Kidney (tissue), 13 donors: ENCODE measurements at regions not wholly inside any gene's neighbourhood (a gene's known extent, or its start where the extent isn't known, plus 50 kb on each side); places are given as distances from the start of the nearest gene placed in this dataset.
"Not testable (repeated sequence)": the region's sequence is repeated elsewhere in the genome, so short reads cannot be mapped to it uniquely, and the experiment has no call there.

Experiments used
- DNase-seq, 5 donors: peaks; one replicate each; pipeline ENCODE4 v3.0.0-alpha.2; 2013 to 2020
- FAIRE-seq: peaks from 2 replicates; lab custom pipeline; 2012; peaks lifted over from hg19 to GRCh38; lab: Jason Lieb, UNC
- H3K27ac ChIP-seq, 2 donors: one replicate each; pipeline ENCODE4 v1.7.0; 2013; ENCODE audit warnings: low read depth in 2 of 2, low read length in 2 of 2, inconsistent platforms in 1 of 2
- H3K27me3 ChIP-seq: one replicate; pipeline ENCODE4 v1.7.1; 2013; ENCODE audit warnings: low read length, inconsistent platforms; ENCODE audit not compliant: control insufficient read depth, insufficient read depth
- H3K36me3 ChIP-seq, 3 donors: one replicate each; pipeline versions ENCODE4 v1.7.0 to v1.7.1; 2013; ENCODE audit warnings: low read length in 3 of 3, control low read depth in 1 of 3, inconsistent platforms in 1 of 3; ENCODE audit not compliant: insufficient read depth in 3 of 3, control insufficient read depth in 2 of 3
- H3K4me1 ChIP-seq, 3 donors: one replicate each; pipeline versions ENCODE4 v1.7.0 to v1.7.1; 2013; ENCODE audit warnings: low read length in 3 of 3, inconsistent platforms in 1 of 3, low read depth in 1 of 3; ENCODE audit not compliant: control insufficient read depth in 2 of 3, insufficient read depth in 2 of 3
- H3K4me3 ChIP-seq, 3 donors: one replicate each; pipeline versions ENCODE4 v1.7.0 to v1.8.1; 2013; ENCODE audit warnings: low read length in 3 of 3, control low read depth in 1 of 3, inconsistent platforms in 1 of 3
- H3K9ac ChIP-seq, 3 donors: one replicate each; pipeline versions ENCODE4 v1.7.0 to v1.7.1; 2013; ENCODE audit warnings: low read length in 3 of 3, control low read depth in 1 of 3, inconsistent platforms in 1 of 3
- H3K9me3 ChIP-seq, 3 donors: one replicate each; pipeline versions ENCODE4 v1.7.0 to v1.7.1; 2013; ENCODE audit warnings: low read length in 3 of 3, control low read depth in 1 of 3, inconsistent platforms in 1 of 3; ENCODE audit not compliant: control insufficient read depth in 2 of 3, insufficient read depth in 1 of 3
- CTCF ChIP-seq: IDR thresholded peaks from 3 replicates; pipeline ENCODE4 v1.5.1; 2012; ENCODE audit warnings: mild to moderate bottlenecking, moderate library complexity, borderline replicate concordance; ENCODE audit not compliant: insufficient read depth; ENCODE audit errors: extremely low read depth
- intact Hi-C: fragments of 100-400 bp; cut with DNase I; formaldehyde crosslinking; loops from one replicate; pipeline ENCODE4 v1.11.1; 2022
- donor health status: control.
- donor health status: control.
- donor health status: control.
- donor health status: control.
- donor health status: control.
- donor health status: DM: yes; HTN: yes; CAD: no.
- donor health status: Normal renal cell carcinoma (clear cell type).

GRCh38 chr12:93994721-93995120 lies 153.7 kb upstream of the PLXNC1 start:
- Histone ChIP-seq H3K9me3 (peaks cover 0 to 2% (median 0%) of the 10 kb centered on the region in 3 donors), H3K27me3 (no peaks in the 10 kb centered on the region), H3K27ac (no peak overlapping the region), H3K4me1 (no peaks in the 10 kb centered on the region), H3K9ac (no peak overlapping the region), H3K36me3 (no peaks in the 10 kb centered on the region), H3K4me3 (no peak overlapping the region)
- DNase-seq, result no peak
- FAIRE-seq, result no peak
- no peak for TF ChIP-seq CTCF
- intact Hi-C loops, result no loop called here

DNA sequence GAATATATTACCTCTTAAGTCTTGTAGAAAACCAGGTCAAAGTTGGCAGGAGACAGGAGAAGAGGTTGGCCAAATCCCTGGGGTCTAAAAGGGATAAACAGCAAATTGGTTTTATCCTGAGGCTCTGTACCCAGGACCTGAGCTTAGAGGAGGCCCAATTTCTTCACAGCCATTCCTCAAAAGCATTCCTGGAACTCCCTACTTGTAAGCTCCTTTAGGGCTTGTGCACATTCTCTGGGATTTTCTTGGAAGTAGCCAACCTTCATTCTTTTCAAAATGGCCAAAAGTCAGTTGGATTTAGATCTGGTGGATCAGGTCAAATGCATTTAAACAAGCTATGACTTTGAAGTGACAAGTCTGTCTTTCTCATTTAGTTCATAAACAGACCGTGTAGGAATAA lies 152.1 kb upstream of the PLXNC1 start:
- Histone ChIP-seq H3K9me3 (peaks cover 0 to 2% (median 0%) of the 10 kb centered on the region in 3 donors), H3K9ac (no peak overlapping the region), H3K4me3 (no peak overlapping the region), H3K36me3 (no peaks in the 10 kb centered on the region), H3K27ac (no peak overlapping the region), H3K27me3 (no peaks in the 10 kb centered on the region), H3K4me1 (no peaks in the 10 kb centered on the region)
- TF ChIP-seq CTCF, result no peak
- DNase-seq, result no peak
- FAIRE-seq, result no peak
- intact Hi-C loops, result no loop called here

- TF ChIP-seq CTCF, result no peak
- H3K9ac ChIP-seq, result no peak overlapping the region
- H3K4me1 ChIP-seq, result no peaks in the 10 kb centered on the region
- DNase-seq (no peak), FAIRE-seq (no peak)
- no peak overlapping the region for H3K27ac ChIP-seq
- no peak overlapping the region for H3K4me3 ChIP-seq
- no peaks in the 10 kb centered on the region for H3K27me3 ChIP-seq
- no peaks in the 10 kb centered on the region for H3K36me3 ChIP-seq
- H3K9me3 ChIP-seq, result peaks cover 0 to 2% (median 0%) of the 10 kb centered on the region in 3 donors
- intact Hi-C loops, result no loop called here
Measured at GRCh38 chr12:94001691-94002090, 146.7 kb upstream of the PLXNC1 start.

DNA sequence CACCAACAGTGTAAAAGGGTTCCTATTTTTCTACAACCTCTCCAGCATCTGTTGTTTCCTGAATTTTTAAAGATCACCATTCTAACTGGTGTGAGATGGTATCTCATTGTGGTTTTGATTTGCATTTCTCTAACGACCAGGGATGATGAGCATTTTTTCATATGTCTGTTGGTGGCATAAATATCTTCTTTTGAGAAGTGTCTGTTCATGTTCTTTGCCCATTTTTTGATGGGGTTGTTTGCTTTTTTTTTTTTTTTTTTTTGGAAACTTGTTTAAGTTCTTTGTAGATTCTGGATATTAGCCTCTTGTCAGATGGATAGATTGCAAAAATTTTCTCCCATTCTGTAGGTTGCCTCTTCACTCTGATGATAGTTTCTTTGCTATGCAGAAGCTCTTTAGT lies 145.5 kb upstream of the PLXNC1 start:
- intact Hi-C loops, H3K4me1 ChIP-seq, H3K36me3 ChIP-seq, DNase-seq, H3K9ac ChIP-seq, H3K4me3 ChIP-seq, H3K9me3 ChIP-seq, H3K27me3 ChIP-seq, FAIRE-seq, H3K27ac ChIP-seq: not testable (repeated sequence)

GRCh38 chr12:94007833-94008232 lies 140.5 kb upstream of the PLXNC1 start:
- intact Hi-C loops, FAIRE-seq, H3K27me3 ChIP-seq, H3K4me1 ChIP-seq, H3K9me3 ChIP-seq, H3K36me3 ChIP-seq, H3K9ac ChIP-seq, H3K27ac ChIP-seq, DNase-seq, H3K4me3 ChIP-seq: not testable (repeated sequence)
